Activated T-cell treated with anti-CD3 and anti-CD28 coated beads for 48 hours (primary cell): ENCODE measurements at regions not wholly inside any gene's neighbourhood (a gene's known extent, or its start where the extent isn't known, plus 50 kb on each side); places are given as distances from the start of the nearest gene placed in this dataset.
"Not testable (repeated sequence)": the region's sequence is repeated elsewhere in the genome, so short reads cannot be mapped to it uniquely, and the experiment has no call there.

Source experiments
- DNase-seq: peaks from one replicate; pipeline ENCODE4 v3.0.0-alpha.2; 2020; ENCODE audit warnings: low read depth

GRCh38 chr9:41623666-41624065 is 434.5 kb upstream of the ZNG1F start:
- DNase-seq, result not testable (repeated sequence)

DNA sequence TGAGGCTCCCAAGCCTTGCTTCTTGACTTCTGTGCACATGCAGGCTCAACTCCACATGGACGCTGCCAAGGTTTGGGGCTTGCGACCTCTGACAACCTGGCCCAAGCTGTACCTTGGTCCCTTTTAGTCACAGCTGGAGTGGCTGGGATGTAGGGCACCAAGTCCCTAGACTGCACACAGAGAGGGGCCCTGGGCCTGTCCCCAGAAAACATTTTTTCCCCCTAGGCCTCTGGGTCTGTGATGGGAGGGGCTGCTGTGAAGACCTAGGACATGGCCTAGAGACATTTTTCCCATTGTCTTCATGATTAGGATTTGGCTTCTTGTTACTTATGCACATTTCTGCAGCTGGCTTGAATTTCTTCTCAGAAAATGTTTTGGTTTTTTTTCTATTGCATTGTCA is 430.1 kb upstream of the ZNG1F start:
- DNase-seq, result not testable (repeated sequence)

DNA sequence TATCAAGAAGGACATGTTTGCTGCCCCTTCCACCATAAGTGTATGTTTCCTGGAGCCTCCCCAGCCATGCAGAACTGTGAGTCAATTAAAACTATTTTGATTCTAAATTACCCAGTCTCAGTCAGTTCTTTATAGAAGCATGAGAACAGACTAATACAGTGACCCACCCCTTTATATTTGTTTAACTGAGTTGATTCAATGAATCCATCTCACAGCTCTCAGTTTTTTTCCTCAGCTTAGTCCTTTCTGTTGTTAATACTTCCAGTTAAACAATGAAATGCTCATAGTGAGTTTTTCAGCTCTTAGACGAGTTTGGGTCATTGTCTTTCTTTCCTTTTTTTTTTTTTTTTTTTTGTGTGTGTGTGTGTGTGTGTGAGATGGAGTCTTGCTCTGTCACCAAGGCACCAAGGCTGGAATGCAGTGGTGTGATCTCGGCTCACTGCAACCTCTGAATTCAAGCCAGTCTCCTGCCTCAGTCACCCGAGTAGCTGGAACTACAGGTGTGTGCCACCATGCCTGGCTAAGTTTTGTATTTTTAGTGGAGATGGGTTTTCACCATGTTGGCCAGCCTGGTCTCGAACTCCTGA is 417.9 kb upstream of the ZNG1F start:
- DNase-seq, result not testable (repeated sequence)

- not testable (repeated sequence) for DNase-seq
Observed at GRCh38 chr9:41565572-41565971, 376.5 kb upstream of the ZNG1F start.
